Activated naive CD4-positive, alpha-beta T cell treated with Interleukin-2 at 50 U/mL for 16 hours (primary cell): ENCODE measurements at regions not wholly inside any gene's neighbourhood (a gene's known extent, or its start where the extent isn't known, plus 50 kb on each side); places are given as distances from the start of the nearest gene placed in this dataset.
A peak's percentile ranks its signal among the peaks of the same experiment; 100 is the strongest.
"Not testable (repeated sequence)": the region's sequence is repeated elsewhere in the genome, so short reads cannot be mapped to it uniquely, and the experiment has no call there.

Experiments used
- DNase-seq: peaks from one replicate; pipeline ENCODE4 v3.0.0-alpha.2; 2020

GRCh38 chr2:91422102-91422501, 2730.6 kb downstream of the RPIA start:
- DNase-seq = not testable (repeated sequence)

GRCh38 chr2:91427148-91427547, 2735.7 kb downstream of the RPIA start:
- DNase-seq = not testable (repeated sequence)

- DNase-seq = not testable (repeated sequence)
These were observed 2750.4 kb downstream of the RPIA start for GRCh38 chr2:91441932-91442245.

GRCh38 chr2:91442246-91442905, 2750.9 kb downstream of the RPIA start:
- no peak for DNase-seq

DNA sequence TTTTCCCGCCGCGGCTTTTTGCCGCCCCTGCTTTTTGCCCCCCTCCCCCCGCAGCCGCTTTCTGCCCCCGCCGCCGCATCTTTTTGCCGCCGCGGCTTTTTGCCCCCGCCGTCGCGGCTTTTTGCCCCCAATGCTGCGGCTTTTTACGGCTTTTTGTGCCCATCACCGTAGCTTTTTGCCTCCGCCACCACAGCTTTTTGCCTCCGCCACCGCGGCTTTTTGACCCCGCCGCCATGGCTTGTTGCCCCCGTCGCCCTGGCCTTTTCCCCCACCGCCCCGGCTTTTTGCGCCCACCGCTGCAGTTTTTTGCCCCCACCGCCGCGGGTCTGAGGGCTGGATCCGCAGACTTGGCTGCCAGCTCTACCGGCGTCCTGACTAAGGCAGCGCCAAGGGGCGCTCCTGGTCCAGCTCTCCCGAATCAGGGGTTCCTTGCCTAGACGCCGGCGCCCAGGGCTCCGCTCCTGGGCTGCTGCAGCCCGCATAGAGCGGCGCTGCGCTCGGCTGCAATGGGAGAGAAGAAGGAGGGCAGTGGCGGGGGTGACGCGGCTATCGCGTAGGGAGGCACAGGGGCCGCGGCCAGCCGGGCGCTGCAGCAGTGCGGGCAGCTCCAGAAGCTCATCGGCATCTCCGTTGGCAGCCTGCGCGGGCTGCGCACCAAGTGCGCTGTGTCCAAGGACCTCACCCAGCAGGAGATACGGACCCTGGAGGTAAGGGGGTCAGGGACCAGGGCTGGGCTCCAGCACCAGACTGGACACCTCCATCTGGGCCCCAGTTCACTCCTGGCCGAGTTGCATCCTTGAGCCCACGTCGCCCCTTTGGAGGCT, 2751.6 kb downstream of the RPIA start:
- DNase-seq = not testable (repeated sequence)

DNA sequence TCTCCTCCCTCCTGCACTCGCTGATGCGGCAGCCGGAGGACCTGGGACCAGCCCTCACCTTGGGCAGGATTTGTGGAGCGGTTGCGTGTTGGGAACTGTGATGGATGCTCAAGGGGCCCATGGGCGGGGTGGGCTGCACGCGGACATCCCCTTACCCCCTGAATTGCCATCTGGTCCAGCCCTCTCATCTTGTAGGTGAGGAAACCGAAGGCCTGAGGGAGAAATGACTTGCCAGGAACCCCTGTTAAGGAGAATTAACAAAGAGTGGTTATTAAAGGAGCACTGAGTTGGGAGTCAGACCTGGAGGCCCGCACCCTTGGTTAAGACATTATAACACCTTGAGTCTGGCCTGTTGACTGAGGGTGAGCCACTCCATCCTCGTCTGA, 2752.2 kb downstream of the RPIA start:
- DNase-seq = not testable (repeated sequence)

DNA sequence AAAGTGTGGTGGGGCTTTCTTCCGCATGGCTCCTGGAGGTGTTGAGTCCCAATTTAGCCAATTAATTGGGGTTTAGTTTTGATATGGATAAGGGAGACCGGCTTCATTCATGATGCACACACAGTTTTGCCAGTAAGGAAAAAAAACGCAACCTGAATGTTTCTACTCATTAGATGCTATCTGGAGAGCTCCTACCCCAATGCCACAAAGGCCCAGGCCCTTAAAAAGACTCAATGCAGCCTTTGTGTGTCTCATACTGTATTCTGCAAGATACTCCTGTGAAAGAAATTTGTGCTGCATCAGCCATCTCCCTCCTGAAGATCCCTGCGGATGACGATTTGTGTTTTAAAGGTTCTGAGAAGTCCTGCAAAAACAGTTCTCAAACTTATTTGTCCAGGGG, 2754.2 kb downstream of the RPIA start:
- not testable (repeated sequence) for DNase-seq

DNA sequence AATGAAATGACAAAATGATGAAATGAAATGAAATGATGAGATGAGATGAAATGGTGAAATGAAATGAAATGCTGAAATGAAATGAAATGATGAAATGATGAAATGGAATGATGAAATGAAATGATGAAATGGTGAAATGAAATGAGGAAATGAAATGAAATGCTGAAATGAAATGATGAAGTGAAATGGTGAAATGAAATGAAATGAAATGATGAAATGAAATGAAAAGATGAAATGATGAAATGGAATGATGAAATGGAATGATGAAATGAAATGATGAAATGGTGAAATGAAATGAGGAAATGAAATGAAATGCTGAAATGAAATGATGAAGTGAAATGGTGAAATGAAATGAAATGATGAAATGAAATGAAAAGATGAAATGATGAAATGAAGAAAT, 2755.0 kb downstream of the RPIA start:
- DNase-seq = not testable (repeated sequence)

DNA sequence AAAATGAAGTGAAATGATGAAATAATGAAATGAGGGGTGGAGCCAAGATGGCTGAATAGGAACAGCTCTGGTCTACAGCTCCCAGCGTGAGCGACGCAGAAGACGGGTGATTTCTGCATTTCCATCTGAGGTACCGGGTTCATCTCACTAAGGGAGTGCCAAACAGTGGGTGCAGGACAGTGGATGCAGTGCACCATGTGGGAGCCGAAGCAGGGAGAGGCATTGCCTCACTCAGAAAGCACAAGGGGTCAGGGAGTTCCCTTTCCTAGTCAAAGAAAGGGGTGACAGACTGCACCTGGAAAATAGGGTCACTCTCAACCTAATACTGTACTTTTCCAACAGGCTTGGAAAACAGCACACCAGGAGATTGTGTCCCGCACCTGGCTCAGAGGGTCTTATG, 2755.4 kb downstream of the RPIA start:
- not testable (repeated sequence) for DNase-seq

- not testable (repeated sequence) for DNase-seq
These were observed 2756.0 kb downstream of the RPIA start for GRCh38 chr2:91447508-91447907.

DNA sequence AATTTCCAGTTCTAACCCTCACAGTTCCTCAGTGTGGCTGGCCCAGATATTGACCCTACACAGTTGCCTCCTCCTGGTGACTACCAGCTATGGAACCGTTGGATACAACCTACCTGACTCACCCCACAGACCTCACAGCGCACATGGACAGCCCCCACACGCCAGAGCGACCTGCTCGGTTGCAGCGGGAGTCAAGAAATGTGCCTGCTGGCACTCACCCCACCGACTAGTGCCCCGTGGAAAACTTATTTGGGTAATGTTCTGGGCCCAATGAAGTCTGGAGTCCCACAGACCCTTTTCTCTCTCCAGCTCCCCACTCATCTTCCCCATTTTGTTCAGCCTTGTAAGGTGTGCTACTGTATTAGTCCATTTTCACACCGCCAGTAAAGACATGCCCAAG, 2770.8 kb downstream of the RPIA start:
- DNase-seq = not testable (repeated sequence)

GRCh38 chr2:91463007-91463406, 2771.5 kb downstream of the RPIA start:
- not testable (repeated sequence) for DNase-seq

DNA sequence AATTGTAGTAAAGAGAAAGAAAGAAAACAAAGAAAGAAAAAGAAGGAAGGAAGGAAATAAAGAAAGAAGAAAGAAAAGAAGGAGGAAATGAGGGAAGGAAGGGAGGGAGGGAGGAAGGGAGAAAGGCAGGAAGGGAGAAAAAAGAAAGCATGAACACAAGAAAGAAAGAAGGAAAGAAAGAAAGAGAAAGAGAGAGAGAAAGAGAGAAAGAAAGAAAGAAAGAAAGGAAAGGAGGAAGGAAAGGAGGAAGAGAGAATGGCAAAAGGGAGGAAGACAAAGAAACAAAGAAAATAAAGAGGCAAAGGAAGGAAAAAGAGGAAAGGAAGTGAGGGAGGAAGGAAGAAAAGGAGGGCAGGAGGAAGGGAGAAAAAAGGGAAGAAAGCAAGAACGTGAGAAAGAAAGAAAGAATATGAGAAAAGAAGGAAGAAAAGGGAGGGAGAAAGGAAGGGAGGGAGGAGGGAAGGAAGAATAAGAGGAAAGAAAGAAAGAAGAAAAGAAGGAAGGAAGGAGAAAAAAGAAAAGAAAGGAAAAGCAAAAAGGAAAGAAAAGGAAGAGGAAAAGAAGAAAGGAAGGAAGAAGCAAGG, 2775.4 kb downstream of the RPIA start:
- not testable (repeated sequence) for DNase-seq

- DNase-seq = not testable (repeated sequence)
These were observed 2784.9 kb downstream of the RPIA start for GRCh38 chr2:91476244-91476935.

DNA sequence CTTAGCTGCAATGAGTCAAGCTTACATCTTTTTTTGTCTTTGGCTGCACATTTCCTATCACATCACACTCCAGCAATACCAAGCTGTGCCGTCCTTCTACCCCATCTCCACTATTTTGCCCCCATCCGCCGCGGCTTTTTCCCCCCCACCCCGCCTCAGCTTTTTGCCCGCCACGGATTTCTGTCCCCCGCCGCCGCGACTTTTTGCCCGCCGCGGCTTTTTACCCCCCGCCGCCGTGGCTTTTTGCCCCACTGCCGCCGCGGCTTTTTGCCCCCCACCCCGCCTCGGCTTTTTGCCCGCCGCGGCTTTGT, 2785.4 kb downstream of the RPIA start:
- DNase-seq = not testable (repeated sequence)

DNA sequence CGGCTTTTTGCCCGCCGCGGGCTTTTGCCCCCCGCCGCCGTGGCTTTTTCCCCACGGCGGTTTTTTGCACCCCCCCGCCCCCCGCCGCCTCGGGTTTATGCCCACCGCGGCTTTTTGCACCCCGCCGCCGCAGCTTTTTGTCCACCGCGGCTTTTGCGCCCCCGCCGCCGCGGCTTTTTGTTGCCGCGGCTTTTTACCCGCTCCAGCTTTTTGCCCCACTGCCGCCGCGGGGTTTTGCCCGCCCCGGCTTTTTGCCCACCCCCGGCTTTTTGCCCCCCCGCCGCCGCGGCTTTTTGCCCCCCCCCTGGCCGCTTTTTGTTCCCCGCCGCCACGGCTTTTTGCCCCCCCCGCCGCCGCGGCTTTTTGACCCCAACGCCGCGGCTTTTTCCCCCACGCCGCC, 2785.8 kb downstream of the RPIA start:
- DNase-seq = peak; percentile 2

DNA sequence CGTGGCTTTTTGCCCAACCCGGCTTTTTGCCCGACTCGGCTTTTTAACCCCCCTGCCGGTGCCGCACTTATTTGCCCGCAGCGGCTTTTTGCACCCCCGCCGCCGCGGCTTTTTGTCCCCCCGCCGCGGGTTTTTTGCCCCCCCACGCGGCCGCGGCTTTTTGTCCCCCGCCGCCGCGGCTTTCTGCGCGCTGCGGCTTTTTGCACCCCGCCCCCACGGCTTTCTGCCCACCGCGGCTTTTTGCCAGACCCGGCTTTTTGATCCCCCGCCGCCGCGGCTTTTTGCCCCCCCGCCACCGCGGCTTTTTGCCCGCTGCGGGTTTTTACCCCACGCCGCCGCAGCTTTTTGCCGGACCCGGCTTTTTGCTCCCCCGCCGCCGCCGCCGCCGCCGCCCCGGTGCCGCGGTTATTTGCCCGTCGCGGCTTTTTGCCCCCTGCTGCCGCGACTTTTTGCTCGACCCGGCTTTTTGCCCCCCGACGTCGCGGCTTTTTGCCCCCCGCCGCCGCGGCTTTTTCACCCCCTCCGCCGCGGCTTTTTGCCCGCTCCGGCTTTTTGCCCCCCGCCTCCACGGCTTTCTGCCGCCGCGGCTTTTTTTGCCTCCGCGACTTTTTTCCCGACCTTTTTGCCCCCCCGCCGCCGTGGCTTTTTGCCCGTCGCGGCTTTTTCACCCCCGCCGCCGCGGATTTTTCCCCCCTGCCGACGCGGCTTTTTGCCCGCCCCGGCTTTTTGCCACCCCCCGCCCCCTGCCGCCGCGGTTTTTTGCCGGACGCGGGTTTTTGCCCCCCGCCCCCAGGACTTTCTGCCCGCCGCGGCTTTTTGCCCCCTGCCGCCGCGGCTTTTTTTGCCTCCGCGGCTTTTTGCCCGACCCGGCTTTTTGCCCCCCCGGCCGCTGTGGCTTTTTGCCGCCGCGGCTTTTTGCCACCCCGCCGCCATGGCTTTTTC, 2786.5 kb downstream of the RPIA start:
- peak; percentile 28 for DNase-seq

- peak; percentile 16 for DNase-seq
These were observed 2787.6 kb downstream of the RPIA start for GRCh38 chr2:91478851-91479718.

DNA sequence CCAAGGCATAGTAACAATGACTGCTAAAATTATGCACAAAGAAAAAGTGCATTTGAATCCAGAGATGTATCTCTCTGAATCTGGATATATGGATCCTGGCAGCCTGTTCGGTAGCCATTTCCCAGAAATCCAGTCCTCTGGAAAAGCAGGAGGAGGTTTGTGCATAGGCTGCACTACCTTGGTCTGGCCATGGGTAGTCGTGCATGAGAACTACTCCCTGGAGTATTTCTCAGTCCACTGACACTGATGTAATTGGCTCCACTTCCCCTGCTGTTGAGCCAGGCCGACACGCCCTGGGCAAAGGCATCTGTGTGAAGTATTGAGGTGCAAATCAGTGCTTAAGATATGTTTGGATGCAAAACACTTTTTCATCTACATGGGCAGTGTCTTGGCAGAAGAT, 2793.8 kb downstream of the RPIA start:
- DNase-seq = not testable (repeated sequence)

DNA sequence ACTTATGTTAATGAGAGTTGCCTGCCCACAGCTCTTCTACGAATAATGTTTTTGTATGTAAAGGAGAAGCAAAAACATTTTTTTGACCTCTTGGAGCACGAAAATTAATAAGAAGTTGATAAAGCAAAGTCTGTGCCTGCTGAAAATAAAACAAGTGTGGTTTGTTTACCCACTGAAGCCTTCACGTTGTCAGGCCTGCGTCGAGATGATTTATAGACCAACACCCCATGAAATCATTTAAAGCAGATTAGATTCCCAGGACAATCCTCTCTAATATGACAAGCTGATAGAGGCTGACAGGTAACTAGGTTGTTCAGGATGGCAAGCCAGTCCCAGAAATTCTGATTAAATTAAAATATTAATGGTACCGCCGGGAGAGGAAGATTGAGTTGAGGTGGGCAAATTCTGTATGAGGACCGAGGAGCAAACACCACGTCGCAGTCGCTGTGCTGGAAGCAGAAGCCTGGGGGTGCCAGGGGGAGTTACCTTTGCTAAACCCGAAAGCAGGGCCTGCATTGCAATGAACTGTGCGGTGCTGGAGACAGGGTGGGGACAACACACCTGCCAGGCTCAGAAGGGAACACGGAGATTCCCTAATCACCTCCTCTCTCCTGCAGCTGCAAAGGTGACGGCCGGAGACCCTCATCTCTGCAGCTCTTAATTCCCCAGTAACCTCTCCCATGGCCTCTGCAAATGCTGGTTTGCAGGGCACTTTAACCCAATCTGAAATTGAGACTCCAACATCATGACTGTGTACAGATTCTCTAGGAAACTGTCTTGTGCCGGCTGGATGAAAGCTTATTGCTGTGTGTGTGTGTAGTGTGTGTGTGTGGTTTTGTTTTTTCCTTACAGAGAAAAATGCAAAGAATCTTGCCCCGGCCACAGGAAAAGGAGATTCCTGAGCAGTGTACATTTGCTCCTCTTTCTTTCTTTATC, 2805.9 kb downstream of the RPIA start:
- DNase-seq = not testable (repeated sequence)
